Right lung (tissue), 2 donors: ENCODE measurements at regions not wholly inside any gene's neighbourhood (a gene's known extent, or its start where the extent isn't known, plus 50 kb on each side); places are given as distances from the start of the nearest gene placed in this dataset.

Source experiments
- DNase-seq, 2 donors: peaks; one replicate each; pipeline ENCODE4 v3.0.0-alpha.2; 2013

GRCh38 chr9:116081435-116082115, 72.0 kb upstream of the PAPPA start:
- DNase-seq: no peak

DNA sequence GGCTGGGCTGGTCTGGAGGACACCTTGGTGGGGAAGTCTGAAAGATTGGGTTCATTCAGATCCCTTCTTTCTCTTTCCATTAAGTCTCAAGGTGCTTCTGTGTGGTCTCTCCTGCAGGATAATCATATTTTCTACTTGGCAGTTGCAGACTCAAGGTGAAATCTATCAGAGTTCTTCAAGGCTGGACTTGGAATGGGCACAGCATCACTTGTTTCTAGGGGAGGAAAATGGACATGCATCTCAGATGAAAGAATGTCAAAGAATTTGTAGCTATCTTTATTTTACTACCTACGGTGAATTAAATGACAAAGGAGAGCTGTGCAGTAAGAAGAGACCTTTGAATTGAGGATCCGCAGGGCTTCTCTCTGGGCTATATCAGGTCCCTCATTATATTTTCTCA, 69.8 kb upstream of the PAPPA start:
- DNase-seq: no peak

- DNase-seq: no peak
Observed at GRCh38 chr9:116084497-116084896, 69.1 kb upstream of the PAPPA start.

- DNase-seq: no peak
Observed at GRCh38 chr9:116087246-116087645, 66.3 kb upstream of the PAPPA start.

DNA sequence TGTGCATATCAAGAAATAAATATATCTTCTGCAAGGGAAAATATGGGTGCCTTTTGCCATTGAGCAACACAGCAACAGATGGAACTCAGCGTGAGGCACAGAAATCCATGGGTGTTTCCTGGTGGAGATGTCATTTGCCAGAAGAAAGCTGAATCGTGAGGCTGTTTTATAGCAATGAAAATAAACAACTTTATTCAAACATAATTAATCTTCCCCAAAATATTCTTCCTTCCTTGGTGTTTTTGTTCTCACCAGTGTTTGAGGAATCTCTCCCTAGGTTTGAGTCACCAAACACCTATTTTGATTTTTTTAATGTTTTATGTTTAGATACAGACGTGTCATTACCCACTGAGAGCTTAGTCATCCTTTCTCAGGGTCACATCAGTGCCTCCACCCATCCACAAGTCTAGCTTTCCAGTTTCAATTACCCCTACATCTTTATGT, 65.8 kb upstream of the PAPPA start:
- no peak for DNase-seq

DNA sequence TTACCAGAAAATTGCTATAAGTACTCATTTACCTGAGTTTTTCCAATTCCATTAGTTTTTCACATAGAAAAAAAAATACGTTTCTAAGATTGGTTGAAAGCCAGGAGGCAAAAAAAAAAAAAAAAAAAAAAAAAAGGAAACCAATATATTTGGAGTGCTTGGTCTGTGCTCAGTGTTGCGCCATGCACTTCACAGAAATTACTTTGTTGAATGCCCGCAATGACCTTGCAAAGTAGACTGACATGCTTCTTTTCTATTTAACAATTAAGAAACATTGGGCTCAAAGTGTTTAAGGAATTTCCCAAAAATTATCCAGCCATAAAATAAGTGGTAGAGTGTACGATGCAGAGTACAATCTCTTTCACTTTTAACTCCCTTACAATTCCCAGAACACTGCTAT, 65.2 kb upstream of the PAPPA start:
- no peak for DNase-seq

DNA sequence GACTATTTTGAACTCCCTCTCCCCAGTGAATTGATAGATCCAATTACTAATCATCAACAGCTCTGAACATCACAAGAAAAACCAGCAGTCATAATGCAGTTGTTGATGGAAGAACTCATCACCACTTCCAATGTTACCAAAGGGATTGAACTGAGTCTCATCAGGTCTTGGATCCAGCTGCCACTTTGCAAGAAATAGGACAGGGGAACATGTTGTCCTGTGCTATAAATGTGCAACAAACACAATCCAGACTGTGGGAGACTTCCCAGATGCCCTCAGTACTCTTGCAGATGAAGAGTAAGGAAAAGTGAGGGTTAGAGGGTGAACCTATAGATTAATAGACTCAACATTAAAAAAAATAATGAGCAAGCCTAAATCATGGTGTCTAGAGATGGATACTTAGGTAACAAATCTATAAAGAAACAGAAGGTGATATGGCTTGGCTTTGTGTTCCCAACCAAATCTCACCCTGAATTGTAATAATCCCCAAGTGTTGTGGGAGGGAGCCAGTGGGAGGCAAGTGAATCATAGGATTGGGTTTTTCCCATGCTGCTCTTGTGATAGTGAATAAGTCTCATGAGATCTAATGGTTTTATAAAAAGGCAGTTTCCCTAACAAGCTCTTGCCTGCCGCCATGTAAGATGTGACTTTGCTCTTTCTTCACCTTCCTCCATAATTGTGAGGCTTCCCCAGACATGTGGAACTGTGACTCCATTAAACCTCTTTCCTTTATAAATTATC, 63.4 kb upstream of the PAPPA start:
- no peak for DNase-seq

GRCh38 chr9:116094846-116095245, 58.7 kb upstream of the PAPPA start:
- no peak for DNase-seq

GRCh38 chr9:116095403-116095802, 58.2 kb upstream of the PAPPA start:
- DNase-seq: no peak

DNA sequence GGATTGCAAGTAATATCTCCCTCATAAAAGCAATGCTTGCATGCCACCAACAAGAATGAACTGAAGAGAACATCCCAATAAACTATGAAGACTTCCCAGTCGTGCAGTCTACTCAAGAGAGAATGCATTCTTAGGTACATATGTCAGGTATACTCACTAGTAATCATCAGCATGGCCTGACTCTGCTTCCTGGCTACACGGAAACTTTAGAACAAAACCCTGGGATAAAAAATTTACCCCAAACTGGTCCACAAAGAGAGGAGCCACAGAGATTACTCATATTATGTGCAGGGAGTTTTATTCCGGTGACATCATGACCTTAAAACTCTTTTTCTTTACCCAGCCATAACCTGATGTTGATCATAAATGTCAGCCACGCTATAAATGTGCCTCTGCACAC, 57.5 kb upstream of the PAPPA start:
- DNase-seq: no peak

- no peak for DNase-seq
Observed at GRCh38 chr9:116096853-116097252, 56.7 kb upstream of the PAPPA start.

GRCh38 chr9:116098476-116098875, 55.1 kb upstream of the PAPPA start:
- no peak for DNase-seq

- DNase-seq: no peak
Observed at GRCh38 chr9:116099821-116100220, 53.8 kb upstream of the PAPPA start.

DNA sequence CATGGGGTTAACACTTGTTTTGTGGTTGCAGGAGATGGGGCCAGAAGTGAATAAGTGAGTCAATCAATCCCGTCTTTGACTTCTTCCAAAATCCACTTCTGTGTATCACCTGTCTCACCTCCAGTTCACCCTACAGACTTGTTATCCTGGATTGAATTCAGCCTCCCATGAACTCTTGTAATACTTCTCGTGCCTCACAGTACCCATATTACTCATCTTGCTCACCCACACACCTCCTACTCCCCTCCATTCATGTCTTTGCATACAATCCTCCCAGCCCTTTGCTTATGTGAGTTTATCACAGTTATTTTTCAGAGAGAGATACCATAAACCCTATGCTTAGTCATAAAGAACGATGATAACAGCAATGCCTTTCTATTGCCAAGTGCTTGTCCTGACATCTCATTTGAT, 52.9 kb upstream of the PAPPA start:
- DNase-seq: no peak

DNA sequence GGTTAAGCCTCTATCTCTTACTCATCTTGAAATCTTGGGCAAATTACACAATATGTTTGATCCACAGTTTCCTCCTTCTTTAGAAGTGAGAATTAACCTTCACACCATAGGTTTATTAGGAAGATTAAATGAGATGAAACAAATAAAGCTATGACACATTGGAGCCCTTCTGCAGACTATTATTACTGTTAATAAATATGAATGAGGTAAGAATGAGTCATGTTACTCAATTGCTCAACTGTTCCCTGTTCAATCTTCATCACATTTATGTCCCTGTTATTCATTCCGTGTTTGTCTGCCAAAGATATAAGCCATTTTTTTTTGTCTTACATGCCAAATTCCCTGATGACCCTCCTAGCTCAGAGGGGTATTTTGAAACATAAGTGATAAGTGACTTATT, 52.1 kb upstream of the PAPPA start:
- no peak for DNase-seq

GRCh38 chr9:116102596-116102995, 51.0 kb upstream of the PAPPA start:
- DNase-seq: no peak
